Gastrocnemius medialis (tissue), 4 donors: ENCODE measurements at regions not wholly inside any gene's neighbourhood (a gene's known extent, or its start where the extent isn't known, plus 50 kb on each side); places are given as distances from the start of the nearest gene placed in this dataset.

Experiments used
- ATAC-seq, 2 donors: fragments of 150-250 bp; one replicate each; pipeline ENCODE4 v1.9.1; 2016
- DNase-seq, 2 donors: peaks; one replicate each; pipeline ENCODE4 v3.0.0-alpha.2; 2019
- H3K27ac ChIP-seq, 4 donors: fragments of 200-600 bp; sonication (generic); 1 replicate in 1 of 4; 2 replicates in 3 of 4; pipeline ENCODE4 v1.5.1; 2016 to 2018; ENCODE audit warnings: mild to moderate bottlenecking in 2 of 4, moderate library complexity in 1 of 4
- H3K27me3 ChIP-seq, 3 donors: fragments of 200-600 bp; sonication (generic) in 2 of 3; 1 replicate in 1 of 3; 2 replicates in 2 of 3; pipeline versions ENCODE4 v1.5.1 to v1.6.0; 2016 to 2019; ENCODE audit warnings: mild to moderate bottlenecking in 1 of 3, moderate library complexity in 1 of 3
- H3K36me3 ChIP-seq, 2 donors: fragments of 200-600 bp; sonication (generic) in 1 of 2; one replicate each; pipeline ENCODE4 v1.5.1; 2017 to 2018
- H3K4me1 ChIP-seq, 2 donors: fragments of 200-600 bp; sonication (generic) in 1 of 2; one replicate each; pipeline ENCODE4 v1.5.1; 2016 to 2017; ENCODE audit warnings: mild to moderate bottlenecking in 2 of 2
- H3K4me3 ChIP-seq, 4 donors: fragments of 200-600 bp; sonication (generic) in 3 of 4; 1 replicate in 1 of 4; 2 replicates in 3 of 4; pipeline ENCODE4 v1.5.1; 2016 to 2019; ENCODE audit warnings: mild to moderate bottlenecking in 2 of 4
- H3K9me3 ChIP-seq, 3 donors: fragments of 200-600 bp; sonication (generic) in 2 of 3; 1 replicate in 1 of 3; 2 replicates in 2 of 3; pipeline ENCODE4 v1.5.1; 2016 to 2019
- POLR2A ChIP-seq, 2 donors: fragments of 450-650 bp; IDR thresholded peaks; one replicate each; pipeline ENCODE4 v1.6.1; 2017; ENCODE audit warnings: antibody characterized with exemption in 2 of 2, mild to moderate bottlenecking in 2 of 2, moderate library complexity in 2 of 2
- in situ Hi-C, 4 donors: fragments of 200-750 bp; cut with MboI; loops; one replicate each; pipeline versions ENCODE4 v1.15.0 to v1.8.0; 2017; ENCODE audit warnings: low sequenced_read_pairs in 4 of 4
- intact Hi-C: fragments of 100-400 bp; cut with DNase I; formaldehyde crosslinking; loops from one replicate; pipeline ENCODE4 v1.15.1; 2023; ENCODE audit warnings: low total_unique reads
- TF ChIP-seq, protein P1 (sequence below), 5 experiments: fragments of 450-650 bp in 3 of 5; fragments of 200-600 bp in 2 of 5; sonication (generic) in 2 of 5; IDR thresholded peaks in 4 of 5; conservative IDR thresholded peaks in 1 of 5; 1 replicate in 4 of 5; 2 replicates in 1 of 5; pipeline ENCODE4 v1.5.1; 2016 to 2019; ENCODE audit warnings: antibody characterized with exemption in 5 of 5, mild to moderate bottlenecking in 3 of 5, moderate library complexity in 3 of 5

DNA sequence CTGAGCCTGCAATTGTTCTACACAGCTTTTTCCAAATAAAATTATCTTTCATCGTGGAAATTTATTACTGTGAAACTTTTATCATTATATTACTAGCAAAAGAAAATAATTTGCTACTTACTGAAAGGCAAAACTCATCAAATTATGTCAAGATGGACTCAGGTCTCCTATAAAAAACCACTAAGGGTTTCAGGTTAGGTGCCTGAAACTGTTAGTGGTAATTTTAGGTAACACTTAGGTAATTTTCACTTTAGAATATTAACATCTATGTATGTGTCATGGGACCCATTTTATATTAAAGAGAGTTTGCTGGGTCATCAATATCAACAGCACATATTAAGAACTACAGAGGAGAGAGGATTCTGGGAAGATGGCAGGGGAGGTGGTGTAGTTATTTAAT, 651.5 kb downstream of the CENPC start:
- Histone ChIP-seq H3K4me3 (no peak overlapping the region), H3K9me3 (no peaks in the 10 kb centered on the region), H3K36me3 (no peaks in the 10 kb centered on the region), H3K27me3 (no peaks in the 10 kb centered on the region), H3K4me1 (no peaks in the 10 kb centered on the region), H3K27ac (no peak overlapping the region)
- ATAC-seq (no peak), DNase-seq (no peak)
- intact Hi-C loops: no loop called here
- in situ Hi-C loops: no loop called here
- no peak for TF ChIP-seq POLR2A (IDR thresholded peaks at IDR 0.05)
- TF ChIP-seq, protein P1, sequence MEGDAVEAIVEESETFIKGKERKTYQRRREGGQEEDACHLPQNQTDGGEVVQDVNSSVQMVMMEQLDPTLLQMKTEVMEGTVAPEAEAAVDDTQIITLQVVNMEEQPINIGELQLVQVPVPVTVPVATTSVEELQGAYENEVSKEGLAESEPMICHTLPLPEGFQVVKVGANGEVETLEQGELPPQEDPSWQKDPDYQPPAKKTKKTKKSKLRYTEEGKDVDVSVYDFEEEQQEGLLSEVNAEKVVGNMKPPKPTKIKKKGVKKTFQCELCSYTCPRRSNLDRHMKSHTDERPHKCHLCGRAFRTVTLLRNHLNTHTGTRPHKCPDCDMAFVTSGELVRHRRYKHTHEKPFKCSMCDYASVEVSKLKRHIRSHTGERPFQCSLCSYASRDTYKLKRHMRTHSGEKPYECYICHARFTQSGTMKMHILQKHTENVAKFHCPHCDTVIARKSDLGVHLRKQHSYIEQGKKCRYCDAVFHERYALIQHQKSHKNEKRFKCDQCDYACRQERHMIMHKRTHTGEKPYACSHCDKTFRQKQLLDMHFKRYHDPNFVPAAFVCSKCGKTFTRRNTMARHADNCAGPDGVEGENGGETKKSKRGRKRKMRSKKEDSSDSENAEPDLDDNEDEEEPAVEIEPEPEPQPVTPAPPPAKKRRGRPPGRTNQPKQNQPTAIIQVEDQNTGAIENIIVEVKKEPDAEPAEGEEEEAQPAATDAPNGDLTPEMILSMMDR (IDR thresholded peaks at IDR 0.05 in 4 of 5, conservative IDR thresholded peaks at IDR 0.05 in 1 of 5): no peak

DNA sequence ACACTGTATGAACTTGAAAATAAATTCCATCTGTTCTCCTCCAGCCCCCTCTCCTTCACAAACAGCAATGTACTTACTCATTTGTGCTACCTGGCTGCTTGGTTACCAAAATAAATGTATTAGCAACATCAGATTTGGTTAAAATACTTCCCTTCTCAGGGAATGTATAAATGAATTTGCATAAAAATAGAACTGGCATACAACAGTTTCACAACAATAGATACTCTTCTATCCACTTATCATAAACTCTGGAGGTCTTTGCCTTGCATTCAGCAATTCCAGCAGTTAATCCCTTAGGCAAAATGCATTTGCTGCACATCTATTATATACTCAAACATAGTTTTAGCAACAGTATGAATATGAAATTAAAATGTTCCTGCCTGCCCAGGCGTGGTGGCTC, 658.2 kb downstream of the CENPC start:
- intact Hi-C loops (no loop called here), in situ Hi-C loops (no loop called here)
- no peak overlapping the region for H3K4me3 ChIP-seq
- H3K27me3 ChIP-seq: no peaks in the 10 kb centered on the region
- DNase-seq (no peak), ATAC-seq (no peak)
- H3K4me1 ChIP-seq: no peaks in the 10 kb centered on the region
- no peaks in the 10 kb centered on the region for H3K9me3 ChIP-seq
- no peak overlapping the region for H3K27ac ChIP-seq
- H3K36me3 ChIP-seq: no peaks in the 10 kb centered on the region
- no peak for TF ChIP-seq POLR2A (IDR thresholded peaks at IDR 0.05)
- TF ChIP-seq, protein P1 (IDR thresholded peaks at IDR 0.05 in 4 of 5, conservative IDR thresholded peaks at IDR 0.05 in 1 of 5): no peak

DNA sequence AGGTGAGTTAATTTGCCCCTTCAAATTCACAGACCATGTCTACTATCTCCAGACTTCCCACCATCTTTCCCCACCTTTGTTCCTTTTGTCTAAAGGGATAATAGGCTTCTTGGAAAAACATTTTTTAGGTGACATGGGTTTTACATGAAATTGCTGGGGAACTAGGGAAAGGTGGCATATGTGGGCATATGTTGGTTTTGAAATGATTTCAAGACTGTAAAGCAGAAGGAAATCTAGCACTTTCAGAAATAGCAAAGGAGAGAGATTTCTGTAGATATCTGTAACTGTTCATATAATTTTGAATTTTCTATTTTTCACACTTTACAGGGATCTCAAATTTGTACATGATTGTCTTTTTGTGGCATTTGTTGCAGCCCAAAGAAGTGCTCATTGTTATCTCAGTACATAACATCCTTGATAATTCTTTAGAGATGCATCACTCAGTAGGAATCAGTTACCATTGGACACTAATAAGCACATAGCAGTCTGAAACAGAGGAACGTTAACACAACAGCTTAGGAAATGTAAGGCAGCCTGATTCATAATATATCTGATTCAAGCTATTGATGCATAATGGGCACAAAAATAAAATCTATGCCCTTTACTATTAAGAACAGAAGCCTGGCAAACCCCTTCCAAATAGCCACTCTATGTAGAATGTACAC, 659.7 kb downstream of the CENPC start:
- in situ Hi-C loops: no loop called here
- no peaks in the 10 kb centered on the region for H3K27me3 ChIP-seq
- ATAC-seq: no peak

DNA sequence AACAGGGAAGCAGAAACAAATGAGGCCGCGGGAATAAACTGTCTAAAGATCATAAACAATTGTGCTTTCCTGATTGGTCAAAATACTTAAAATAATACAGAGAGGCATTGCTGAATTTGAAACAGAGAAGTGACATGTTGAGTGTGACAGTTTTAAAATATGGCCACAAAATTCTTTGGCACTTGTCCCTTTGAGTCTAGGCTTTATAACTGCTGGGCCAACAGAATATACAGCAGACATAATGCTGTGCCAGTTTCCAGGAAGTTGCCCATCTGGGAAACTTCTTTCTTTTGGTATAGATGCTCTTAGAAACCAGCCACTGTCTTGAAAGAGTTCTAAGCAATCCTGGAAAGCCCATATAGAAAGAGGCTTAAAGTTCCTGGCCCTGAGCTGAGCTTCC, 668.4 kb downstream of the CENPC start:
- no peak for DNase-seq
- H3K9me3 ChIP-seq: no peaks in the 10 kb centered on the region
- no peak overlapping the region for H3K27ac ChIP-seq
- H3K27me3 ChIP-seq: no peaks in the 10 kb centered on the region
- TF ChIP-seq, protein P1 (IDR thresholded peaks at IDR 0.05 in 4 of 5, conservative IDR thresholded peaks at IDR 0.05 in 1 of 5): no peak
- no peak for TF ChIP-seq POLR2A (IDR thresholded peaks at IDR 0.05)
- no peak overlapping the region for H3K4me3 ChIP-seq
- no peak for ATAC-seq
- no peaks in the 10 kb centered on the region for H3K4me1 ChIP-seq
- intact Hi-C loops (no loop called here), in situ Hi-C loops (no loop called here)
- no peaks in the 10 kb centered on the region for H3K36me3 ChIP-seq

More for the DNA sequence above, 659.7 kb downstream of the CENPC start:
- H3K27ac ChIP-seq: no peak overlapping the region
- no peak for TF ChIP-seq POLR2A (IDR thresholded peaks at IDR 0.05)
- H3K4me3 ChIP-seq: no peak overlapping the region
- H3K9me3 ChIP-seq: no peaks in the 10 kb centered on the region
- H3K4me1 ChIP-seq: no peaks in the 10 kb centered on the region
- H3K36me3 ChIP-seq: no peaks in the 10 kb centered on the region
- DNase-seq: no peak
- intact Hi-C loops: no loop called here

DNA sequence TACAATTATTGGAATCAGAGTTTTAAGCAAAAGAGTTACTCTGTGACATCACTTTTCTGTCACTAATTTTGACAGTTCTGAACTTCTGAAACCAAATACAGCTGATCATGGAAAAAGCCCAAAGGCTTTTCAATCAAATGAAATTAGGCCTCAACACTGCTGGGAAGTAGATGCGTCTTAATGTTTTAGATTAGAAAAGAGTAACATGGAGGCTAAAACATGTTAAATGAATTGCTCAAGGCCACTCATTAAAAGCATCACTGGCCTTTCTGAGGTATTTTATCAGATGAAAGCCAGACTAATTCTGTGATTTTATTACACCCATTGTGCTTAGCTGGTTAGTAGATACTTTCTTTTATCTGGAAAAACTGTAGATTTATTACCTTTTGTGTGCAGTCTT, 672.6 kb downstream of the CENPC start:
- Histone ChIP-seq H3K4me1 (no peaks in the 10 kb centered on the region), H3K9me3 (no peaks in the 10 kb centered on the region), H3K27me3 (no peaks in the 10 kb centered on the region), H3K27ac (no peak overlapping the region), H3K4me3 (no peak overlapping the region), H3K36me3 (no peaks in the 10 kb centered on the region)
- intact Hi-C loops (no loop called here), in situ Hi-C loops (no loop called here)
- ATAC-seq (no peak), DNase-seq (no peak)
- TF ChIP-seq POLR2A (IDR thresholded peaks at IDR 0.05): no peak
- TF ChIP-seq, protein P1 (IDR thresholded peaks at IDR 0.05 in 4 of 5, conservative IDR thresholded peaks at IDR 0.05 in 1 of 5): no peak
